HG02623 (cell line): ENCODE measurements at regions not wholly inside any gene's neighbourhood (a gene's known extent, or its start where the extent isn't known, plus 50 kb on each side); places are given as distances from the start of the nearest gene placed in this dataset.

Source experiments
- ATAC-seq: cut with Tn5 transposase; IDR thresholded peaks from one replicate; pipeline ENCODE4 v1.9.1; 2021; ENCODE audit warnings: moderate library complexity; ENCODE audit not compliant: unreplicated experiment

GRCh38 chr11:36877149-36877548, 279.1 kb upstream of the RAG2 start:
- no peak for ATAC-seq

- no peak for ATAC-seq
These were observed 278.2 kb upstream of the RAG2 start for GRCh38 chr11:36876266-36876665.

GRCh38 chr11:36874291-36874690, 276.3 kb upstream of the RAG2 start:
- no peak for ATAC-seq

GRCh38 chr11:36870361-36870760, 272.3 kb upstream of the RAG2 start:
- no peak for ATAC-seq

- no peak for ATAC-seq
These were observed 270.3 kb upstream of the RAG2 start for GRCh38 chr11:36868380-36868779.

- no peak for ATAC-seq
These were observed 267.8 kb upstream of the RAG2 start for GRCh38 chr11:36865846-36866245.

GRCh38 chr11:36854875-36855274, 256.8 kb upstream of the RAG2 start:
- no peak for ATAC-seq

- ATAC-seq: no peak
These were observed 250.6 kb upstream of the RAG2 start for GRCh38 chr11:36848660-36849059.

- no peak for ATAC-seq
These were observed 242.3 kb upstream of the RAG2 start for GRCh38 chr11:36840378-36840777.

- ATAC-seq: no peak
These were observed 239.9 kb upstream of the RAG2 start for GRCh38 chr11:36837831-36838437.

- ATAC-seq: no peak
These were observed 227.2 kb upstream of the RAG2 start for GRCh38 chr11:36825251-36825650.

- no peak for ATAC-seq
These were observed 226.3 kb upstream of the RAG2 start for GRCh38 chr11:36824349-36824748.

- ATAC-seq: no peak
These were observed 224.8 kb upstream of the RAG2 start for GRCh38 chr11:36822829-36823228.

- ATAC-seq: no peak
These were observed 220.4 kb upstream of the RAG2 start for GRCh38 chr11:36818410-36818809.

- no peak for ATAC-seq
These were observed 219.4 kb upstream of the RAG2 start for GRCh38 chr11:36817336-36817965.

GRCh38 chr11:36809303-36809702, 211.3 kb upstream of the RAG2 start:
- ATAC-seq: no peak

GRCh38 chr11:36807871-36808270, 209.8 kb upstream of the RAG2 start:
- no peak for ATAC-seq

- no peak for ATAC-seq
These were observed 205.0 kb upstream of the RAG2 start for GRCh38 chr11:36803084-36803483.

- no peak for ATAC-seq
These were observed 195.2 kb upstream of the RAG2 start for GRCh38 chr11:36792996-36793914.

- no peak for ATAC-seq
These were observed 193.9 kb upstream of the RAG2 start for GRCh38 chr11:36791957-36792356.

- no peak for ATAC-seq
These were observed 192.5 kb upstream of the RAG2 start for GRCh38 chr11:36790526-36790925.

- no peak for ATAC-seq
These were observed 185.8 kb upstream of the RAG2 start for GRCh38 chr11:36783808-36784207.
